NCI-H526 (cell line): ENCODE measurements at regions not wholly inside any gene's neighbourhood (a gene's known extent, or its start where the extent isn't known, plus 50 kb on each side); places are given as distances from the start of the nearest gene placed in this dataset.

Experiments
- DNase-seq, 2 experiments: peaks; one replicate each; lab custom pipeline; 2025; lab: John Stamatoyannopoulos, UW

DNA sequence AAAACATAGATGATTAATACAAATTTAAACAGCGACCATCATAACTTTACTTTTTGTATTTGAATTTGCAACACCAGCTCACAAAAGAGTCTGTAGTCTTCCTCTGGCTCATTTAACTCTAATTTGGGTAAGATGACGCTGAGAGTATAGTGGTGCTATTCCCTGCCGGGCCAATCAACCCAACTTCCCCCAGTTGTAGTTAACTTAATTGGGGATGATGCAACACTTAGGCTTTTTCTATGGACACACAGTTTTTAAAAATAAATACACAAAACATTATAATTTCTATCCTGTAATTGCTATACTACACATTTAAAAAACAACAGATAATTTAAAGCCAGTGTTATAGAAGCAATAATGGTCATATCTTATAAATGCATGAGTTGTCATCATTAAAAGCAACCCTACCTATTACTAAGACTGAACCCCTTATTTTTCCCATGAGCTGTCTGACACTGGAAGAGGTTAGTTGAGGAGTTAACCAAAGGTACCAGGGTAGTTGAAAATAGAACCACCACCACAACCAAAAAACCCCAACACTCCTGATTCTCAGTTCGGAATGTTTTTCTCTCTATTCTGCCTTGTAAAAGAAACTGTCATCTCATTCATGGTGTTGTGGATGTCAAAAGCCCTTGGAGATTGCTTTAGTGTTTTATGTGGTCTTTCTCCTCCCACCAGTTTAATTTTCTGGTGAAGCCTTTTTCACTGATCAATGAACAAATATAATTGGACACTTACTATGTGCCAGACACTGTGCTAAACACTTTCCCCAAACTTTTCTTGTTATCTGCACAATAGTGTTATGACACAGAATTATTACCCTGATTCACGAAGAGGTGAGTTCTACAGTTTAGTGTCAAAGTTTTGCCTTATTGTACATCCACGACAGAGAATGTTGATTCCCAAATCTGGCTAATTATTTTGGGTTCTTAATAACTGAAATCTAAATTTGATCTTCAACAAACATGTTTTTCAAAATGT is 61.5 kb upstream of the RAPGEF2 start:
- DNase-seq = no peak

DNA sequence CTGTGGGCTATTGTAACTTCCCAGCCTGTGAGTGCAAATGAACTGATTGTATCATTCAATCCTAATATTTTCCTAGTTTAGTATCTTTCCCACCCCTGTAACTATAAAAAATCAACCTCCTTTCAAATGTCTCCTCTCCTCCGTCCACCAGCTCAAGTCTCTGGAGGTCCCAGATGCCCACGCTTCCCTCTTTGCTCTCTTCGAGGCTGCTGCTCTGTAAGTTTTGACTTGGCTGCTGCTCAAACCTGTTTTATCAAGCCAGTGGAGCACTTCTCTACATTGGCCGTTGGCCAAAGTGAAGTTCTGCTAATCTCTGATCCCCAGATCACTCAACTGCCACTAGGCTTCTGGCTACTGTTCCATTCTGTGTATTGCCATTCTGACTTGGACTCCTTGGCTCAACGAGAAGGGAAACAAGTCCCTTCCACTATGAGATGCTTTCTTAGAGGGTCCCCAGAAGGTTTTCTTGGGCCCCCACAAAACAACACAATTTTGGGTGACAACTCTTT is 60.7 kb upstream of the RAPGEF2 start:
- no peak for DNase-seq

DNA sequence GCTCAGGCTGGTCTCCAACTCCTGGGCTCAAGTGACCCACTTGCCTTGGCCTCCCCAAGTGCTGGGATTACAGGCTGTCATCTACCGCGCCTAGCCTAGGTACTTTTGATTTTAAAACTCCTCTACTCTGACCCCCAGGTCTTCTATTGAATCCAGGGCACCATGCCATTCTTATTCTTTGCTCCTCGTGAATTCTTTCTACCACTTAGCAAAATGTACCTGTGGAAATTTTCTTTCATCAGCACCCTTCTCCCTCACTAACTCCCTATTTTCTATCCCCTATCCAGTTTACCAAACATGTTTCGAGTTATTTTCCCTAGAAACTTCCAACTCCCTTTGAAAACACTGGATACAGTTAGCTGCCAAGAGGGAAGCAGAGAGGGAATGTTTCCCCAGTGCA is 60.0 kb upstream of the RAPGEF2 start:
- no peak for DNase-seq

DNA sequence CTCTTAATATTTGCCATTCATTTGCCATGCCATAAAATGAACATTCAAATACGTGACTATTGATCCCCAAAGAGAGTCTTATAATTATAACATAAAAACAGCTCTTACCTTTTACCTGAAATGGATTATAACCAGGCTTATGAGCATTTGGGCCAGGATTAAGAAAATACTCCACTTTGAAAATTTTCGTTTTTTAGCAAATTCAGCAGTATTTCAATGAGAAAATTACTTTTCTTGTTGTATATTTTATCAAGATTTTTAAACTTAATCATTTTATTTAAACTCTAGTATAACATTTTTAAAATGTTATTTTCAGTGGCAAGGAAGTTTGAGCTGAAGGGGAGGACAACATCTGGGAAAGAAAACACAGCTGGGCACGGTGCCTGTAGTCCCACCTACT is 59.0 kb upstream of the RAPGEF2 start:
- DNase-seq = no peak

DNA sequence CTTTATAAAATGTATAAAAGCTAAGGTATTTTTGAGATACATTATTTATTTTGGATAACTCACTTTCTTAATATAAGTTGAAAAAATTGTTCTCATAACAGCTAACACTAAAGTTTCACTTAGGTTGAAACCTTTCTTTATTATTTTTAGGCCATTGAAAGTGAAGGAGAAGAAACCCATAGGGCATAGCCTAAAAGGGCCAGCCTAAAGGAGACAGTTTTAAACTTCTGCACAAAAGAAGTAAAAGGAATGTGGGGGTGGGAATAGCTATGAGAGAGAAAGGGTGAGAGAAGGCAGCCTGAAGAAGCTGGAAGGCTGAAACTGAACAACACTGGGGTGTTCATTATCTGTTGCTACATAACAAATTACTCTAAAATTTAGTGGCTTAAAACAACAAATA is 57.6 kb upstream of the RAPGEF2 start:
- no peak for DNase-seq

DNA sequence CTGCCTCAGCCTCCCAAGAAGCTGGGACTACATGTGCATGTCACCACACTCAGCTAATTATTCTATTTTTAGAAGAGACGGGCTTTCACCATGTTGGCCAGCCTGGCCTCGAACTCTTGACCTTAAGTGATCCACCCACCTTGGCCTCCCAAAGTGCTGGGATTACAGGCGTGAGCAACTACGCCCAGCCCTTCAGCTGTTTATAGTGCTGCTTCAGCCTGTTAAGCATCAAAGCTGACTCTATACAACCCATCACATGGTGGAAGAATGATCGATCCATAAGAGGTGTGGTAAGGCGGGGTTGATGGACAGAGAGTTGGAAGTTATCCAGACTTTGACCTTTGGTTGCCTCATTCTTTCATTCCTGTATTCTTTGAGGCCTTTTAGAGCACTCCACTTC is 56.2 kb upstream of the RAPGEF2 start:
- no peak for DNase-seq

DNA sequence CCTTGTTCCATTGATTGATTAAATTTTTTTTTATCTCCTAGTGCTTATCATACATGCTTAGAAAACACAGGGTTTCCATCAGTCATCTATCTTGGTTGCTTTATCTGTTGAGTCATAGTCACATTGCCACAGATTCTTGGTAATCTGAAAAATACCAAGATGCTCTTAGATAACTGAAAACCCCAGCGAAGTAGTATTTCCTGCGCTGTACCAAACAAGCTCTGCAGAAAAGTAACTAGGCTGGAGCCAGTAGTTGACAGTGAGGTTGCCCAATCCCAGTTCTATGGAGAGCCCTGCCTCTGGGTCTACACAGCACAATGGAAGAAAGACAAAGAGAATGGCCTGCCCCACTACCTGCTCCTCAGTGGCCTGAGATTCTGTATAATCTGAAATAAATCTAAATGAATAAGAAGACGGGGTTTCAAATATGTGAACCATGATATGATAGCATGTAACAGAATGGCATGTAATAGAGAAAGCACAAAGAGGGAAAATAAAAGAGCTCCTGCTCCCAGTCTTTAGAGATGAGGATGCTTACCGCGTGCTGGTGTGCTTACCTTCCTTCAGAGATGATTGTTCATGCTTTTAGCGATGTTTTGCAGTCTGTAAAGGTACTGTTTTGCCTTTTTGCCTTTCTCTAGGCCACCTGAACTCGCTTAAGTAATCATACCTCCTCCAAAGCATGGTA is 55.3 kb upstream of the RAPGEF2 start:
- no peak for DNase-seq

DNA sequence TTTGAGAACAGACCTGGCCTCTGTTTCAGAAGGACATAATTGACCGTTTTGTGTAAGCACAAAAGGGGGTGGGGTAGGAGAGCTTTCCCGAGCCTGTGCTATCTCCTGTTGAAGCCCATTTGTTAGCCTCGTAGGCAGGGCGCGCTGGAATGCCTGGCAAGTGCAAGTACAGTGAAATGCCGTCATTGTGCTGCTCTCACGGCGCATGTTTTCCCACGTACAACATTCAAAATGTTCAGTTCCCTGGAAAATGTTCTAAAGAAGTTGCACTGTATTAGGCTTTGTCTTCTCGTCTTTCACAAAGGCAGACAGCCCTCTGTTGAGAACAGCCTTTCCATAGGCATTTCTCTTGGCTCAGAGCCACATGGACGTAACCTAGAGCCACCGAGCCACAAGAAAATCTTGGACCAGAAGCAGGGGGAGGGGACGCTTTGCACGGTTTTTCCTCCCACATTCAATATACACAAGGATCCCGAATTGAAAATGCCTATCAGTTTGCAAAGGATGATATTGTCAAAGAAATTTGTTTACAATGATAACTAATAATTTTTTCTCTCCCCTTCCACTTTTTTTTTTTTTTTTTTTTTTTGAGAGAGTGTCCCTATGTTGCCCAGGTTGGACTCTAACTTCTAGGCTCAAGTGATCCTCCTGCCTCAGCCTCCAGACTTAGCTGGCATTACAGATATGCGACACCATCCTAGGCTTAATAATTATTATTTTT is 54.6 kb upstream of the RAPGEF2 start:
- DNase-seq = peak in 1 of 2 experiments; percentile 21

DNA sequence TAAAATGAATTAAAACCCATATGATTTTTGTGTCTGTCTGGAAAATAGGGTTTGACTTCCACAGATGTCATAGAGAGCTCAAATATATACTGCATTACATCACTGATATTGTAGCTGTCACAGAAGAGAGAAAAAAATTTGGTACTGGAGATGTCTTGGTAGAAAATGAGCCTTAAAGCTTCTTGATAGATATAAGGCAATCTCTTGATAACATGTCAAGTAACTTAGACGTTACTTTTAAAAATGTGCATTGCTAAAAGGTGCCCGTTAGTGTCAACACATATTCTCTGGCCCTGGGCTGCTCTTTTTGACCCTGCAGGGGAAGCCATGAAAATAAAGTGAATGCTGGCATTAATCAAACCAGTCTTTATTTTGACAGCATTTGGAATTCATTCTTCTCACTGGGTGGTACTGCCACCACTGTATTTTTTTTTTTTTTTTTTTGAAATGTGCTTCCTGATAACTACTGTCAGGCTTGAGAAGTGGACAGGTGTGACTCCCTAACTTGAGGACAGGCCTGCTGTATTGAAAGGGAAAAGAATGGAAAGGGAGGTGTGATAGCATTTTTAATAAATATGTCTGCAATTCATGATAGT is 53.0 kb upstream of the RAPGEF2 start:
- DNase-seq = no peak

DNA sequence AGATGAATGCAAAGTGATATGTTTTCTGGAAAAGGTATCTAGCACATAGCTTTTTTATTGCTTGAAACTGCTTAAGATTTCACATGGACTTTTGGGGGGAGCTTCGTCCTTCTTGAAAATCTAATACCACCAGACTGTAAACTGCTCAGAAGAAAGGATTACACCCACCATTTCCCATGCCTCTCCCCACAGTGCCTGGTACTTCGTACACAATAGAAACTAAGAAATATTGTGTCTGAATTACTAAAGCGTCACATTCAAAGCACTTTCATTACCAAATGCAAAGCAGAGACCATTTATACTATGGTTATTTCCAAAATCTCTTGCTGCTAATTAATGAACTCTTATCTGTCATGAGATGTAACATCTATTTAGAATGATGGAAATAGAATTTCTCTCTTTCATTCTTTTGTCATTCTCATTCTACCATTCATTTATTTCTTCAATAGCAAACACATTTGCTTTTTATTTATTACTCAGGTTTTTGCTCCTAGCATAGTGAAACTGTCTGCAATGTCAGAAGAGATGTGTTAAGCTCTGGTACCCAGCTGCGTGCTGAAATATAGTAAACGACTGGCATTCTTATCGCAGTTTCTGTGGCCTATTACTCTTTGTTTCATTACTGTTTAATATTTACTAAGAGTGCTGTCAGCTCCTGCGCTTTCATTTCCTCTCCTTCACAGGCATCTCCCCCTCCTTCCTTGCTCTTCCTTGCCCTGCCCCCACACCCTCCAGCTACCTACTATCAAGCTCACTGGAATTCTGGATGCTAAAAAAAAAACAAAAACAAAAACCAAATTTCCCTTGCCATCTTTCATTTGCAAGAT is 51.4 kb upstream of the RAPGEF2 start:
- peak in 1 of 2 experiments; percentile 9 for DNase-seq

DNA sequence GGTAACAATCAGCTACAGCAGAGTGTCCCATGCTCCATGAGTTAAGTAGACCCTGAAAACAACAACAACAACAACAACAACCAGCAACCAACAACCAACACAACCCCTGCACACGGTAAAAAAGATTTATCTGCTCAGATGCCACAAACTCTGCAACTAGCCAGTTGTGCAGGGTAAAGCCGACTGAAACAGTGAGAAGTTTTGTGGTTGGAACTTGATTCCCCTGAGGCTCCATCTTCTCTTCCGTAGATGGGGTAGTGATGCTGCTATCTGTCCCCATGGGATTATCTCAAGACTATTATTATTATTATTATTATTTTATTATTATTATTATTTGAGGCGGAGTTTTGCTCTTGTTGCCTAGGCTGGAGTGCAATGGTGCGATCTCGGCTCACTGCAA is 50.6 kb upstream of the RAPGEF2 start:
- no peak for DNase-seq
